HL-60 (cell line): ENCODE measurements at regions not wholly inside any gene's neighbourhood (a gene's known extent, or its start where the extent isn't known, plus 50 kb on each side); places are given as distances from the start of the nearest gene placed in this dataset.

Source experiments
- TF ChIP-seq, protein P1 (sequence below): IDR thresholded peaks from one replicate; pipeline ENCODE4 v1.5.1; 2011; ENCODE audit warnings: low read length, control low read depth, inconsistent platforms; ENCODE audit not compliant: insufficient read depth
- TF ChIP-seq, protein P2 (sequence below): IDR thresholded peaks from 2 replicates; pipeline ENCODE4 v1.6.1; 2012; ENCODE audit warnings: low read depth; ENCODE audit not compliant: insufficient replicate concordance

DNA sequence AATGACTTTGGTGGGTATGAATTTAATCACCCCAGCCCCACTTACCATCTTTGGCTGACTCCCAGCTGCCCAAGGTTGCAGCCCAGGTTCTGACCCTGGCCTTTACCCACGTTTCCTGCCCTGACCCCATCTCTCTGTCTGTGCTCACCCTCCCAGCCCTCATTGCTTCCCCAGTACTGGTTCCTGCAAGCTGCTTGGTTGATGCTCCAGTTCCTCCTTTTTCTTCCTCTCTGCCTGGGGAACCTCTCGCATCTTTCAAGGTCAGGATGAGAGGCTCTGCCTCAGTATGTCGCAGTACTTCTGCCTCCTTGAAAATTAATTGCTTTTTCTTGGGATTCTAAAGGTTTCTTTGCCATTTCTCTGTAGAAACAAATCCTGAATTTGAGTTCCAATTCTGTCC lies 263.8 kb upstream of the ZNF32 start:
- TF ChIP-seq, protein P1, sequence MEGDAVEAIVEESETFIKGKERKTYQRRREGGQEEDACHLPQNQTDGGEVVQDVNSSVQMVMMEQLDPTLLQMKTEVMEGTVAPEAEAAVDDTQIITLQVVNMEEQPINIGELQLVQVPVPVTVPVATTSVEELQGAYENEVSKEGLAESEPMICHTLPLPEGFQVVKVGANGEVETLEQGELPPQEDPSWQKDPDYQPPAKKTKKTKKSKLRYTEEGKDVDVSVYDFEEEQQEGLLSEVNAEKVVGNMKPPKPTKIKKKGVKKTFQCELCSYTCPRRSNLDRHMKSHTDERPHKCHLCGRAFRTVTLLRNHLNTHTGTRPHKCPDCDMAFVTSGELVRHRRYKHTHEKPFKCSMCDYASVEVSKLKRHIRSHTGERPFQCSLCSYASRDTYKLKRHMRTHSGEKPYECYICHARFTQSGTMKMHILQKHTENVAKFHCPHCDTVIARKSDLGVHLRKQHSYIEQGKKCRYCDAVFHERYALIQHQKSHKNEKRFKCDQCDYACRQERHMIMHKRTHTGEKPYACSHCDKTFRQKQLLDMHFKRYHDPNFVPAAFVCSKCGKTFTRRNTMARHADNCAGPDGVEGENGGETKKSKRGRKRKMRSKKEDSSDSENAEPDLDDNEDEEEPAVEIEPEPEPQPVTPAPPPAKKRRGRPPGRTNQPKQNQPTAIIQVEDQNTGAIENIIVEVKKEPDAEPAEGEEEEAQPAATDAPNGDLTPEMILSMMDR, result no peak
- TF ChIP-seq, protein P2, sequence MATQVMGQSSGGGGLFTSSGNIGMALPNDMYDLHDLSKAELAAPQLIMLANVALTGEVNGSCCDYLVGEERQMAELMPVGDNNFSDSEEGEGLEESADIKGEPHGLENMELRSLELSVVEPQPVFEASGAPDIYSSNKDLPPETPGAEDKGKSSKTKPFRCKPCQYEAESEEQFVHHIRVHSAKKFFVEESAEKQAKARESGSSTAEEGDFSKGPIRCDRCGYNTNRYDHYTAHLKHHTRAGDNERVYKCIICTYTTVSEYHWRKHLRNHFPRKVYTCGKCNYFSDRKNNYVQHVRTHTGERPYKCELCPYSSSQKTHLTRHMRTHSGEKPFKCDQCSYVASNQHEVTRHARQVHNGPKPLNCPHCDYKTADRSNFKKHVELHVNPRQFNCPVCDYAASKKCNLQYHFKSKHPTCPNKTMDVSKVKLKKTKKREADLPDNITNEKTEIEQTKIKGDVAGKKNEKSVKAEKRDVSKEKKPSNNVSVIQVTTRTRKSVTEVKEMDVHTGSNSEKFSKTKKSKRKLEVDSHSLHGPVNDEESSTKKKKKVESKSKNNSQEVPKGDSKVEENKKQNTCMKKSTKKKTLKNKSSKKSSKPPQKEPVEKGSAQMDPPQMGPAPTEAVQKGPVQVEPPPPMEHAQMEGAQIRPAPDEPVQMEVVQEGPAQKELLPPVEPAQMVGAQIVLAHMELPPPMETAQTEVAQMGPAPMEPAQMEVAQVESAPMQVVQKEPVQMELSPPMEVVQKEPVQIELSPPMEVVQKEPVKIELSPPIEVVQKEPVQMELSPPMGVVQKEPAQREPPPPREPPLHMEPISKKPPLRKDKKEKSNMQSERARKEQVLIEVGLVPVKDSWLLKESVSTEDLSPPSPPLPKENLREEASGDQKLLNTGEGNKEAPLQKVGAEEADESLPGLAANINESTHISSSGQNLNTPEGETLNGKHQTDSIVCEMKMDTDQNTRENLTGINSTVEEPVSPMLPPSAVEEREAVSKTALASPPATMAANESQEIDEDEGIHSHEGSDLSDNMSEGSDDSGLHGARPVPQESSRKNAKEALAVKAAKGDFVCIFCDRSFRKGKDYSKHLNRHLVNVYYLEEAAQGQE, result no peak
